NCI-H1436 treated with DMSO at 0.1 percent for 48 hours (cell line): ENCODE measurements at regions not wholly inside any gene's neighbourhood (a gene's known extent, or its start where the extent isn't known, plus 50 kb on each side); places are given as distances from the start of the nearest gene placed in this dataset.
"Not testable (repeated sequence)": the region's sequence is repeated elsewhere in the genome, so short reads cannot be mapped to it uniquely, and the experiment has no call there.

ENCODE experiments used
- DNase-seq: peaks from one replicate; lab custom pipeline; 2025; lab: John Stamatoyannopoulos, UW

DNA sequence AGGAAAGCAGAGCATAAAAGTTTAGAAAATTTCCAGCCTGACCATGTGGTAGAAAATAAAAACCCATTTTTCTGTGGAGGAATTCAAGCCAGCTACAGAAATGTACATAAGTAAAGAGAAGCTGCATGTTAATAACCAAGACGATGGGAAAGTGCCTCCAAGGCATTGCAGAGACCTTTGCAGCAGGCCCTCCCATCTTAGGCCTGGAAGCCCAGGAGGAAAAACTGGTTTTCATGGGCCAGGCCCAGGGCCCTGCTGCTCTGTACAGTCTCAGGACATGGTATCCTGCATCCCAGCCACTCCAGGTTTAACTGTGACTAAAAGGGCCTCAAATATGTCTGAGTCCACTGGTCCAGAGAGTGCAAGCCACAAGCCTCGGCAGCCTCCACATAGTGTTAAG lies 754.8 kb upstream of the RIOK2 start:
- DNase-seq = no peak

DNA sequence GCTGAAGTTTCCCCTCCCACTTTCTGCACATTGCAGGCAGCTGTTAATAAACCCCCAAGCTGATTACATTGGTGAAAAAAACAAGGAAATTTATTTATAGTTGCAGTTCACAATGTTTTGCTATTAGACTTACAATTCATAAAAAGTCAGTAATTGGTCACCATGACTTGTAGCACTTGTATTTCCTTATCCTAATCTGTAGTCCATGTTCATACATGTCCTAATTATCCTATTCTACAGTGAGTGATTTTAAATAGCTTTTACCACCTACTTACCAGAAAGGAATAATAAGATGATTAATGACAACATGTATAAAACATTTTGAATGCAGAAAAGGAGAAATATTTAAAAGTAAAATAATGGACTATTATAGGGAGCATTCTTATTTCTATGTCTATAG lies 760.0 kb upstream of the RIOK2 start:
- DNase-seq = no peak

DNA sequence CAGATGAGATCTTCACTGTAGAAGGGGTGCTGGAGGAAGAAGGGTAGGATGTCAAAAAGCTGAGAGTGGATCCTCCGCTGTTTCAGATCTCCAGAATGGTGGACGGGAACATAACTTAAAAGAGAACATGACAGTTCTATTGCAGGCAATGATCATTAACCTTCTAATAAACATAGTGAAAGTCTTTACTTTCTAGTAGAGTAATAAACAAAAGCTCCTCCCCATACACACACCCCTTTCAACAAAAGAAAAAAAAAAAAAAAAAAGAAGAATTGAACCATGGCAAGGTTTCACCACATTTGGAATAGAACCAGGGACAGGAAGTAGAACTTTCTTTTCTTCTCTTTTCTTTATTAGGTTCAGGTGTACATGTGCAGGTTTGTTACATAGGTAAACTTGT lies 768.1 kb upstream of the RIOK2 start:
- no peak for DNase-seq

DNA sequence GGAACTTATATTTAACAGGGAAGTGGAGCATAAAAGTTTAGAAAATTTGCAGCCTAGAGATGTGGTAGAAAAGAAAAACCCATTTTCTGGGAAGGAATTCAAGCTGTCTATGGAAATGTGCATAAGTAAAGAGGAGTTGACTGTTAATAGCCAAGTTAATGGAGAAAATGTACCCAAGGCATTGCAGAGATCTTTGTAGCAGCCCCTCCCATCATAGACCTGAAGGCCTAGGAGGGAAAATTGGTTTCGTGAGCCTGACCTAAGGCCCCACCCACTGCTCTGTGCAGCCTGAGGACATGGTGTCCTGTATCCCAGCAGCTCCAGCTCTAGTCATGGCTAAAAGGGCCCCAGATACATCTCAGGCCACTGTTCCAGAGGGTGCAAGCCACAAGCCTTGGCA lies 772.4 kb upstream of the RIOK2 start:
- no peak for DNase-seq

DNA sequence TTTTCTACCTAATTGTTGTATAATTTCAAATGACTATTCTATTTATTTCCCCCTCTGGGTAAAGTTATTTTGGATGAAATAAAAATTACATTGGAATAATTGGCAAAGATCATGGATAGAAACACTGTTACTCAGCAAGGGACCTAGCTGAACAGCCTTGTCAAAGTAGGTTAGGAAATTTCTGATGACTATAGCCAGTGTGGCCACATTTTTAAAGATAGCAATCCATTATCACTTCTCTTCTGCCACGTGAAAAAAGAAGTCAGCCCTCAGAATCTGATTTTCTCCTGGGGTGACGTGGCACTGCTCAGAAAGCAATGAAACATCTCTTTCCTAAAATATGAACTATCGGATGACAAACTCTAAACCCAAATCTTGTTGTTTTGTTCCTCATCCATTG lies 784.2 kb upstream of the RIOK2 start:
- no peak for DNase-seq

DNA sequence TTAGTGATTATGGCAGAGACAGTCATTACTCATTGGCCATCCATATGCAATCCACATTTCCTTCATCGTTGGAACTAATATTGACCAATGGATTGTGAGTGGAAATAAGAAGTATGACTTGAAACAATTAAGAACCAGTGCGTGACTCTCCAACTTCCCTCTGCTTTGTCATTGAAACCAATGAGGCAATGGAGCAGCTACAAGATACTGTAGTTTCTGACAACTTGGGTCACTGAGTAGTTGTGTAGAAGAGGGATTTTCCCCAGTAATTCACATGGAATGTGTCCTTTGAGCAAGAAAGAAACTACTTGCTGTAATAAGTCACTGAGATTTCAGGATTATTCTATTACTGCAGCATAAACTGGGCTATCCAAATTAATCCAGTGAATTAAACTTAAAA lies 785.3 kb upstream of the RIOK2 start:
- no peak for DNase-seq

DNA sequence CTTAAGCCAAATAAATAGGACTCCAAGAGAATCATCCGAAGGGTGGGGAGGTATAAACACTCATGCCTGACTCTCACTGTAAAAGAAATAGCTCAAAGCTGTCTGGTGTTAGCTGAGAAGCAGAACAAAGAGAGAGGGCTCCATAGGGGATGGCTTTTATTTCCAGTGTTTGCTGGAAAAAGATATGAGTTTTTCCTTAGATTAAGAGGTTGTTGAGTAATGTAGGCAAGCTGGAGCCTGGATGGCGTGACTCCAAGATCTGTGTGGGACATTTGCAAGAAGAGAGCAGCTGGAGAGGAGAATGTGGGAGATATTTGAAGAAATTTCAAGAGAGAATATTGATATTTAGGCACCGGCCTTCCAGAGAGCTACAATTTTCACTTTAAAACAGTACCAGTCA lies 793.7 kb upstream of the RGMB start:
- no peak for DNase-seq

DNA sequence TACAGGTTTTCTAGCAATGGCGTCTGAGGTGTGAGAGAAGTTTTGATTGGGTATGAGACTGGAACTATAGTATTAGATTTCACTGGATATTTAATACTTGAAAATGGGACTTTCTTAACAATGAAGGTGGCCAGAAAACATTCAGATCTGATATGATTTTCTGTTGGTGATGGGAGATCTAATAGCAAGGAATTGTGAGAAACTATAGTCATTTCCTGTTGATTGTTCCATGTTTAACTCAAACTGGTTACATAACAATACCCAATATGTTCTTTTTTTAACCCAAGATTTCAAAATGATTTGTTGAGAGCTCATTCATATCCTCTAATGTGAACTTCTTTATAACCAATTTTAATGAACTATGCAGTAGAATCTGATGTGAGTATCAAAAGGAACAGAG lies 793.2 kb upstream of the RGMB start:
- no peak for DNase-seq

DNA sequence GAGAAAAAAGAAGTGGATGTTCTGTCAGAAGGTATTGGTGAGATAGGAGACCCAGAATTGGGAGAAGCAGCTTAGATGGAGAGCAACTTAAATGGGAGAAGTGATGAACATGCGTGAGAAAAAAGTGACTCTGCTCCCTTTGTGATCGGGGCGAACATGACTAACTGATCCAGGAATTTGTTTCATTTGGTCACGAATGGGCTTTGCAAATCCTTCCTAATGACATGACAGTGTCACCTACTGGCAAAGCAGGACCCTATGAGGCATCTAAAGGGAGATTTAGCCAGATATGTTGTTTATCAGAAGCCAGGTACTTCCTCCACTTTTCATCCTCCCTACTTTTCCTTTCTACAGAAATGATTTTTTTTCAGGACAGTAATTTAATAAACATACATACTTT lies 787.4 kb upstream of the RGMB start:
- DNase-seq = no peak

DNA sequence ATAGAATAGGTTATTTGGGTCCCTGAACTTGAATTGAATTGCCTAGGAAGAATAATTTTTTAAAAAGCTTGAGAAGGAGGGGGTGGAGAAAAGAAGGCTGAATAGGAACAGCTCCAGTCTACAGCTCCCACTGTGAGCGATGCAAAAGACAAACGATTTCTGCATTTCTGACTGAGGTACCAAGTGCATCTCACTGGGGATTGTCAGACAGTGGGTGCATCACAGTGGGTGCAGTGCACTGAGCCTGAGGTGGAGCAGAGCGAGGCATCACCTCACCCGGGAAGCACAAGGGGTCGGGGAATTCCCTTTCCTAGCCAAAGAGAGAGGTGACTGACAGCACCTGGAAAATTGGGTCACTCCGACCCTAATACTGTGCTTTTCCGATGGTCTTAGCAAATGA lies 782.2 kb upstream of the RGMB start:
- DNase-seq = no peak

DNA sequence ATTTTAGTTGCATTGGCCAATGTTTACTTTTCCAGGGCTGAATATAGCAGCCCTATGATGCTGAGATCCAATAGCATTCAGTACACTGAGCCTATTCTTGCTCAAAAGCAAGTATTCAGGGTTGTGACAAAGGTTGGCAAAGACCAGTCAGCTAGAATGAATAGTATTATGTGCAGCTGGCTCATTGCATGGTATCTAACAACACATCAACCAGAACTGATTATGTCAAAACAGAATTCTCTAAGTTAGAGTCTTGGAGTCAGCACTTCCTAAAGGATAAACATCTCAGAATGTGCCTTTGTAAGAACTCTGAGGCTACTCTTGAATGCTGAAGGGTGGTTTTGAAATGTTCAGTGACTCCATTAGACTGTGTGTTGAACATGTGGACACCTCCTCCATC lies 774.5 kb upstream of the RGMB start:
- DNase-seq = no peak

DNA sequence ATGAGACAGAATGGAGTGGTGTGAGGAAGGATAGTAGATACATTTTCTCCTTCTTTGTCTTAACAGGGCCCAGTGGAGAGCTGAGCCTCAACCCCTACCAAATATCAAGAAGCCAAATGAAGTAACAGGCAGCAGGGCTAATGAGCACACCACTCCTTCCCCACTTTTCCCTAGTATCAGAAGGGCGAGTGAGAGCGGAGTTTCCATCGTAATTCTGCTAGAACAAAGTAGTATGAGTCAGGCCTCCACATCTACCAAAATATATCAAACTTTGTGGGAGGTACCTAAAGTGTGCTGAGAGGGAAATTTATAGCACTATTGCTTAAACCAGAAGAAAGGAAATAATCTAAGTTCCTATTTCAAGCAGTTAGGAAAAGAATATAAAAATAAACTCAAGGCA lies 769.0 kb upstream of the RGMB start:
- no peak for DNase-seq

DNA sequence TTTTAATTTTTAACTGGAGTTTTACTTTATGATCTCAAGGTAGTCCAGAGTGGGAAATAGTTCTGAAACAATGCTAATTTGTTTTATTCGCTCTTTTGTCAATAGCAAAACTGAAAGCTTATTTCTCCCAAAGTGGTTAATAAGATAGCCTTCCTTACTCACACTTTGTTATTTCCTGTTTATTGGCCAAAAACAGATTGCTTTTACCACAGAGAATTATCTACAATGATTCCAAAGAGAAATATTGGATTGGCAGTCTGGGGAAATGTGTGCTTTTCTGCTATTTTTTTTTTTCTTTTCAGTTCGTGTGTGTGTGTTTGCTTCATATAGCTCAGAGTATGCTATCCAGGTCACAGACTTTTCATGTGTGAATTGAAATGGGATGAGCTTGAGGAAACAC lies 756.7 kb upstream of the RGMB start:
- no peak for DNase-seq

DNA sequence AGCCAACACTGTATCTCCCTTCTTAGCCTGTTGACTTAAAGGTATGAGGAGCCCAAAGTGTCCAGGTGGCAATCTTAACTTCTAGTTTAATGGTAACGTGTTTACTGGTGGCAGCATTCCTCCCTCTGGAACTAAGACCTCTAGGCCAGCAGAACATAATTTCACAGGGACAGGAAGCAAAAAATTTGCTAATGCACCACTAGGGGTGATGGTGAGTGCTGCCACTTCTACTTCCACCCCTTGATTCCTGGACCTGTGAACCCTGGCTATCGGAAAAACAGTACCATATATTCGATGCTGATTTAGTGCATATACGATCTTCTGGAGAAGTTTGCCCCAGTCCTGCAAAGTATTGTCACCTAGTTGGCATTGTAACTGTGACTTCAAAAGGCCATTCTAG lies 743.2 kb upstream of the RGMB start:
- not testable (repeated sequence) for DNase-seq

DNA sequence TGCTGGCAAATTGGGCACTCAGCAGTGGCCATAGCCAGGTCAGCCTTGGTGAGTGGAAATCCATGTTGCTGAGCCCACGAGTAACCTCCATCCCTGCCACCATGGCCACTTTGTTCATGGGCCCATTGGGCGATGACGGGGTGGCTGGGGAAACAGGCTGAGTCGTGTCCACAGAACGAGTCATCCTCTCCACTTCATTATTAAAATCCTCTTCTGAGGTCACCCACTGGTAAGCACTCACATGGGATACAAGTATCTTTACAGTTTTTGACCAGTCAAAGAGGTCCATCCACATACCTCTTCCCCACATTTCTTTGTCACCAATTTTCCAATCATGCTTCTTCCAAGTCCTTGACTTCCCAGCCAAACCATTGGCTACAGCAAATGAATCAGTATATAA lies 742.4 kb upstream of the RGMB start:
- DNase-seq = not testable (repeated sequence)

DNA sequence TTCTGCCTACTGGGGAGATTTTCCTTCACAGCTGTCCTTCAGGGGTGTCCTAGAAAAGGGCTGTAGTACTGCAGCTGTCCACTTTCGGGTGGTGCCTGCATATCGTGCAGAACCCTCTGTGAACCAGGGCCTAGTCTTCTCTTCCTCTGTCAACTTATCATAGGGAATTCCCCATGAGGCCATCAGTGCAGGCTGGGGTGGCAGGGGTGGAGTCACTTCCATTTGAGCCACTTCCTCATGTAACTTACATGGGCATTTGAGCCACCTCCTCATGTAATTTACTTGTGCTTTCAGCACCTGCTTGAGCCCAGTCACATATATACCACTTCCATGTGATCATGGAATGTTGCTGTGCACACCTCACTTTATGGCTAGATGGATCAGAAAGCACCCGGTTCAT lies 742.0 kb upstream of the RGMB start:
- DNase-seq = no peak

DNA sequence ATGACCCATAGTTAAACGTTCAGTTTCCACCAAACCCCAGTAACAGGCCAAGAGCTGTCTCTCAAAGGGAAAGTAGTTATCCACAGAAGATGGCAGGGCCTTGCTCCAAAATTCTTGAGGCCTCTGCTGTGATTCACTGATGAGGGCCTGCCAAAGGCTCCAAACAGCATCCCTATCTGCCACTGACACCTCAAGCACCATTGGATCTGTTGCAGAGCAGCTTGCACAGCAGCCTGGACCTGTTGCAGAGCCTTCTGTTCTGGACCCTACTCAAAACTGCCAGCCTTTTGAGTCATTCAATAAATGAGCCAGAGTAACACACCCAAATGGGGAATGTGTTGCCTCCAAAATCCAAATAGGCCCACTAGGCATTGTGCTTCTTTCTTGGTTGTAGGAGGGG lies 741.5 kb upstream of the RGMB start:
- DNase-seq = no peak

DNA sequence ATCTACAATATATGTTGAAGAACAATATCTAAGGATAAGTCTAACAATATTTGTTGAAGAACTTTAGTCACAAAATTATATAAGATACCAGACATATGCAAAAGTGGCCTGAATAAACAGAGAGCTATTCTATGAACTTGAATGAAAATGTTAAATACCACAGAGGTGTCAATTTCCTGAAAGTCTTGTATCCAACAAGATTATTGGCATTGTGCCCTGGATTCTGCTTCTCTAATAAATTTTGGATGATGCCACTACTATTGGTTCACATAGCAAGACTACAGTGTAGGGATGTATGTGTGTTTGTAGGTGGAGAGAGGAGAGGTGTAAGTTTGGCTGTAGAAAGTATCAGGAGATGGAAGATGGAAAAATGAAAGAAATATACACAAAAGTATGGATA lies 731.8 kb upstream of the RGMB start:
- no peak for DNase-seq

DNA sequence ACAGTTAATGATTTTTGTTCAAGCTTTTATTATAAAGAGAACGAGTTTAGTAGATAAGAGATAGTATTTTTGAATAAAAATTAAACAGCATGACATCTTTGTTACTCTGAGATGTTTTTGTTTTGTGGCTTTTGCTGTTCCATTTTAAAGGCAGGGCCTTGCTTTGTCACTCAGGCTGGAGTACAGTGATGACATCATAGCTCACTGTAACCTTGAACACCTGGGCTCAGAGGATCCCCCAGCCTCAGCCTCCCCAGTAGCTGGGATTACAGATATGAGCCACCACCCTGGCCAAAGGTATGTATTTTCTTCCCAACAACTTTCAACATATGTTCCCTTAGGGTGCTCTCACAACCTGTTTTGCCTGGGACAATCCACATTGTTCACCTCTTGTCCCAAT lies 730.9 kb upstream of the RGMB start:
- DNase-seq = no peak

DNA sequence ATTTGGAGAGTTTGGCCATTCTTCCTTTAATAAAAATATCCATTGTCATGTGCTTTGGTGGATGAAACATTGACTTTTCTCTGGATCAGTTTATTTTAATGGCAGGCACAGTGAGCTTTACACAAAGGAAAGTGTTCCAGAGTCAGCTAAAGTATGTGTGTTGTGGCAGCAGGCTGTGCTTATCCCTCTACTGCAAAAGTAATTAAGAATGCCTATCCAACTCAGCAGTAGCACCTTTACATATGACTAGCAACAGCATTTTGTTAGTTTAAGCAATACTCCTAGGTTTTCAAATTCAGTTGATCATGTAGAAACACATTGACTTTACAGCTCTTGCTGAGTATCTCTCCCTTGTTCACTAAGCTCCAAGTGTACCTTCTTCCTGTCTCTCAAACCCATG lies 730.5 kb upstream of the RGMB start:
- DNase-seq = no peak

DNA sequence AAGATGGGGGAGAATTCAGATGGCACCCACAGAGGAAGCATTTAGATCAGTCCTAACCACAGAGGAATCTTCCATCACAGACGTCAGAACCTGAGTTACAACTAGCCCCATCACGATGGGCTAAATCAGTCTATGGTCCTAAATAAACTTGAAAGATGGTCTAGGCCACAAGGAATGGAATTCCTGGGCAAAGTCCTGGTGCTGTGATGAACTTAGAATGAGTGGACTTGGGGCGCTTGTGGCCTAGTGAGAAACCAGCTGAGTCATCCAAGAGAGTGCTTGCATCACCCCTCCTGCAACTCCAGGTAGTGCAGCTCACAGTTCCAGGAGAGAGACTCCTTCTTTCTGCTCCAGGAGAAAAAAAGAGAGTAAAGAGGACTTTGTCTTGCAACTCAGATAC lies 722.9 kb upstream of the RGMB start:
- no peak for DNase-seq

DNA sequence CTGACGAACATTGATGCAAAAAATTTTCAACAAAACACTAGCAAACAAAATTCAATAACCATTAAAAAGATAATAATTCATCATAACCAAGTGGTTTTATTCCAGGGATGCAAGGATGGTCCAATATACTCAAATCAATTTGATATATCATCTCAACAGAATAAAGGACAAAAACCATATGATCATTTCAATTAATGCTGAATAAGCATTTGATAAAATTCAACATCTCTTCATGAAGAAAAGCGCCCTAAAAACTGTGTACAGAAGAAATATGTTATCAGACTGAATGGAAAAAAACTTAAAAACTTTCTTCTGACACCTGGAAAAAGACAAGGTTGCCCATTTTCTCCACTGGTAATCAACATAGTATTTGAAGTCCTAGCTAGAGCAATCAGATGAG lies 720.3 kb upstream of the RGMB start:
- no peak for DNase-seq

DNA sequence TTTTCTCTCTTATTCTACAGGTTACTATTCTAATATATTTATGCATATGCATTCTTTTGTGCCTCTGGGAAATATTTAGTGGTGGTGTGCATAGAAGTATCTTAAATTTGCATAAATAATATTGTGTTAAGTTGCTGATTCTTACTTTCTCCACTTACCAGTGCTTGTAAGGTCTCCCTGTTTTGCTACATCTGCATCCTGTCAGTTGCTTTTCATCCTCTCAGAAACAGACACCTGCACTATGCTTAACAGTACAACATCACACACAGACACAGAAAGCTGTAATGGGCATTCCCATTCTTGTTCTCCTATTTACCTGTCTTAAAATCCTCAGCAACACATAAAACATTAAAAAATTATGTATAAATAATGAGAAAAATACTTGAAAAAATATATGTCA lies 713.3 kb upstream of the RGMB start:
- no peak for DNase-seq

DNA sequence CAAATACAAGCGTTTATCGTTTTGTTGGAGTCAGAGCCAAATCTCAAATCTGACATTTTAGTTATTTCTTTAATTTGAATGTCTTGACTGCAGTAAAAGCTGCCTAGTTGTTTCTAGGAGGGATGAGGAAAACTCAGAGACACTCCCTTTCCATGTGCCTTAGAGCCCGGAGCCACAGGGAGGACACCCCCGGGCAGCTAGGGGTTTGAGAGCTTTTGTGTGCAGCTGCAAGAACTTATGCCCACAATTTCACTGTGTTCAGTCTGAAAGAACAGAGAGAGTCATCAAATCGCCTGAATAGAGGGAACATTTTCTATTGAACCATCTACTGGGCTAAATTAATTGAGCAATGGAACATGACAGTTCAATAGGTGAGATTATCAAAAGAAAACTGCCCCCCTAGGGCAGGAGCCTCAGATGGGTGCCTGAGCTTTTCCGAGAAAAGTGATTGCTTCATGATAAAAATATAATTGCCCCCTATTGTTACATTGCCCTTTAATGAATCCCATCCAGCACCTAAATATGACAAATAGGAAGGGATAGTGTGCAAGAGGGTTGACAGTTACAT lies 709.3 kb upstream of the RGMB start:
- DNase-seq = no peak

DNA sequence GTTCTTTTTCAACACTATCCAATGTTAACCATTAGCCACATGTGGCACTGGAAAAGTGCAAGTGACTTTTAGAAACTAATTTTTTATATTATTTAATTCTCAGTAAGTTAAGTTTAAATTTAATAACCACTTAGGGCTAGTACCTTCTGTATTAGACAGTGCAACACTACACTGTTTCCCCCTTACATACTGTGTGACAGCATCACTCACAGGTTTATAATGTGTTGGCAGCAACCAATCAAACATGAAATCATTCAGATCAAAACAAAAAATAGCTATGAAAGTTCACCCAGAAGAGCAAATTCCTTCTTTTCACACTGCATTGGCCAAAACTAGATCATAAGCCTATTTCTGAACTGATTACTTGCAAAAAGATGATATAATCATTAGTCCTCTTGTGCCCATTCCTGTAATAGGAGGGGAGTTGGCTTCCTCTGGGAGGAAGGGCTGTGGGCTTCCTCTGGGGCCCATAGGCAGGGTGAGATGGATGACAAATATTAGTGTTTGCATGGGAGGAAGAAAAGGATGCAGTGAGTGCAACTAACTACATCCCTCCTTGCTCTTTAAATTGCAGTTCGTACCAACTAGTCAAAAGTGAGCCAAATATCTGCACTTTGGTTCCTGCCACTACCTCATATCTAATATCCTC lies 708.1 kb upstream of the RGMB start:
- DNase-seq = no peak
